GM21367 (cell line): ENCODE measurements at regions not wholly inside any gene's neighbourhood (a gene's known extent, or its start where the extent isn't known, plus 50 kb on each side); places are given as distances from the start of the nearest gene placed in this dataset.
A peak's percentile ranks its signal among the peaks of the same experiment; 100 is the strongest.

ENCODE experiments used
- ATAC-seq: cut with Tn5 transposase; IDR thresholded peaks from one replicate; pipeline ENCODE4 v1.9.1; 2021; ENCODE audit not compliant: unreplicated experiment

GRCh38 chr2:193966590-193966989 is 1690.4 kb upstream of the SLC39A10 start:
- no peak for ATAC-seq

- ATAC-seq: no peak
Measured at GRCh38 chr2:193965263-193965662, 1691.8 kb upstream of the SLC39A10 start.

DNA sequence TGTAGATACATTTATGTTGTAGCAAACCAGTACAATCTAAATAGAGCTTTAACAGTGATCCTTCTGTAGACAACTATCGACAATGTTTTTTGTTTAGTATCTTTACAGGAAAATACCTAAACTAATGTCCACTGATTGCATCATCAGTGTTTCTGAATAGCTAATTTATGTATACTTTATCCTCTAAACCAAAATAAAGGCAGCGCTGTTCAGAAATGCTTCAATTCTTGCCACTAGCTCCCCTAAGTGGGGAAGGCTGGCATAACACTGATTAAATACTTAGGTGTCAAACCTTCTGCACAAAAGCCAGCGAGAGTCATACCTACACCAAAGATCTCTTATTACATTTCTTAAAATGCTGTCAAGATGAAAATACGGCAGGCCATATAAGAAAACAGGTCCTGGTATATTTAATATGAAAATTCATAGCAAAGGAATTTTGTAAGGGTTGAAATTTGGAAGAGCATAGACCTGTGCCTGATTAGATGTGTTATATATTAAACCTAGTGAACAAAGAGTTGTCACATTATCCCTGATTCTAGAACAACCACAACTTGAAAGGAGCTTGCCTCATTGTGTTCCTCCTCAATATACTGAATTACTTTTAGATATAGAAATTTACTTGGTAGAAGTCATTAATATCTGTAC is 1693.4 kb upstream of the SLC39A10 start:
- peak; percentile 75 for ATAC-seq

- no peak for ATAC-seq
Measured at GRCh38 chr2:193946806-193947205, 1710.2 kb upstream of the SLC39A10 start.

DNA sequence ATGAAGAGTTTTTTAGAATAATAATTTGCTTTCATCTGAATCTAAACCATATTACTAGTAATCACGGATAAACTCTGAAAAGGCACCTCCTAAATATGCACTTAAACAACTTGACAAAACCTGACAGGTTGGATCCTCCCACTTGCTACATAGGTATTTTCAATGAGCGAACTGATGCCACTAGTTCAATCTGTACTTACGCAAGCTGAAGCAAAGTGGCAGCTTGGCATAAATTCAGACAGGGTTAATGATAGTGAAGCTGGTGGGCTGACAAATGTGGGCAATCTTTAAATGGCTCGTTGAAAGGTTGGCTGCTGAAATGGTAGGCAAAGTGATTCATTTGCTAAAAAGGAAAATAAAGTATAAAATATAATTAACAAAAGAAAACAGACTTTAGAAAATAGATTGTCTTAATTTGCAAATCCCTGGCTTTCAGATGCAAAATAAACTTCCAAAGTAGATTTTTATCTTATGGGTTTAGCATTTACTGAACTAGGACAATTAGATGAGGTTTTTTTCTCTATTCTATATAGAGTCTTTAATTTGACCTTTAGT is 1713.5 kb upstream of the SLC39A10 start:
- no peak for ATAC-seq

DNA sequence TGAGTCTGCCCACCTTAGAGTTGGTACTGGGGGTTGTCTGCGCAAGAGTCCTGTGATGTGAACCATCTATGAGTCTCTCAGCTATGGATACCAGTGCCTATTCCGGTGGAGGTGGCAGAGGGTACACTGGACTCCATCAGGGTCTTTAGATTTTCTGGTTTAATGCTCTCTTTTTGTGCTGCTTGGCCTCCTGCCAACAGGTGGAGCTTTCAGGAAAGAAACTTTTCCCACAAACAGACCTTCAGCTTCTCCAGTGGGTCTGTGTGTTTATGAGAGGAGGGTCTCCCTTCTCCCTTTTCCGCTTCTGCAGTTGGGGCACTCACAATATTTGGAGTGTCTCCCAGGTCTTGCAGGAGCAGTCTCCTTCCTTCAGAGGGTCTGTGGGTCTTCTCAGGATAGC is 1721.9 kb upstream of the SLC39A10 start:
- no peak for ATAC-seq

DNA sequence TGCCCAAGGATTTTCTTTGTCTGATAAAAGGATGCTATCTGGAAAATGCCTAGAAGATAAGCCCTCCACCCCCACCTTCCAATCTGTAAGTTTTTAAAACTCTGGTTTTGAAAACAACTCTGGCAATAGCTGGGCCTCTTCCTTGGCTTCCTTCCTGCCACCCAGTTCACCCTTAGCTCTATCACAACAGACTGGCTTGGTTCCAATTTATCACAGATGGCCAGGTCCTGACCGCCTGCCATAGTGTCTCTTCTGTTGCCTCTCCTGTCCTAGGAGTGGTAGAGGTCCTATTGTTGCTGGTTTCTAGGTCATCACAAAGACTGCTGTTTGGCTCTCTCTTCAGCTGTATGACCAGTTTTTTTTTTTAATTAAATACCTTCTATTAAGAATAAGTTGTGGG is 1727.9 kb upstream of the SLC39A10 start:
- no peak for ATAC-seq

- no peak for ATAC-seq
Measured at GRCh38 chr2:193907561-193907960, 1712.8 kb upstream of the TMEFF2 start.

- no peak for ATAC-seq
Measured at GRCh38 chr2:193900292-193900691, 1705.6 kb upstream of the TMEFF2 start.

- no peak for ATAC-seq
Measured at GRCh38 chr2:193895226-193895625, 1700.5 kb upstream of the TMEFF2 start.

GRCh38 chr2:193894081-193894480 is 1699.3 kb upstream of the TMEFF2 start:
- no peak for ATAC-seq

- ATAC-seq: no peak
Measured at GRCh38 chr2:193891023-193891422, 1696.3 kb upstream of the TMEFF2 start.

- no peak for ATAC-seq
Measured at GRCh38 chr2:193885419-193885818, 1690.7 kb upstream of the TMEFF2 start.

- ATAC-seq: no peak
Measured at GRCh38 chr2:193883820-193884219, 1689.1 kb upstream of the TMEFF2 start.

DNA sequence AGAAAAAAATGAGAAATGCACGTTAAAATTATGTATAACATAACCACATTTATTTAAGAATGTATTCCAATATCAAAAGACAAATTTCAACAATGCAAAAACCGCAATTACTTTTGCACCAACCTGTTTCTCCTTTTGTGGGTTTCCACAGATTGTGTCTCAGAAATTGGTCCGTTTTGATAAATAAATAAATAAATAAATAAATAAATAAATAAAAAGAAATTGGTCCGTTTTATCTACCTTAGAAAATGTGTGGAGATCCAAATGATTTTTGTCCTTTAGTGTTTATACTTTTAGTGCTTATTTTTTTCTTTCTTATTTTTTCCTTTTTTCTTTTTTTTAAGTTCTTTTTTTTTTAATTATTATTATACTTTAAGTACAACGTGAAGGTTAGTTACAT is 1682.2 kb upstream of the TMEFF2 start:
- no peak for ATAC-seq

DNA sequence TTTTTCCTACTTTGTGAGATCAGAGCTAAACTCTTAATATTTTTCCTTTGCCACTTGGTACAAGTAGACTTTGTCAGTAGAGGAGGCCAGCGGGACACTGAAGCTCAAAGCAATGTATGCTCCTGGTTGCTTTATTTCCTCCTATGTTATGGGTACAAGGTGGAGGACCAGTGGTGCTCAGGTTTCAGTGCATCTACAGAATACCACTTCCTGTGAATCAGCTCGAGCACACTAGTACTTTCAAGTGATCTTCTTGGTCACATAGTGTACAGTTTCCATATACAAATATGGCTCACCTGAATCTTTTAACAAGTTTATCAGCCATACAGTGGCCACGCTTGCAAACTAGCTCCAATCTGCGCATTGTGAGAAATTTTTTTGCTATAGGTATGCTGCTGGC is 1674.8 kb upstream of the TMEFF2 start:
- no peak for ATAC-seq

DNA sequence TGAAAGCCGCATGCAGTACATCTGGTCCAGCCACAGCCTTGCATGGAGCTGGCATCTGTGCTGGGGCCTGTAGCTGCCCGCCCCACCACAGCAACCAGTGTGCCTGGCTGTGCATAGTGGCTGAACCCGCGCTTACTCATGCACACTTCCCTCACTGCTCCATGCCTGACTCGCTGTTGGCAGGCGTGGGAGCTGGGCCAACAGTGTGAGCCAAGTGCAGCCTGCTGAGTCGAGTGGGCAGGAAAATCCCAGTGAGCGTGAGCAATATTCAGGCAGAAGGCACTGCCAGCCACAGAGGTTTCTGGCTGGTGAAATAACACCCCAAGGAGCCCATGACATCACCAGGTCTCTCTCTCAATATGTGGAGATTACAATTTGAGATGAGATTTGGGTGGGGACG is 1674.1 kb upstream of the TMEFF2 start:
- no peak for ATAC-seq

DNA sequence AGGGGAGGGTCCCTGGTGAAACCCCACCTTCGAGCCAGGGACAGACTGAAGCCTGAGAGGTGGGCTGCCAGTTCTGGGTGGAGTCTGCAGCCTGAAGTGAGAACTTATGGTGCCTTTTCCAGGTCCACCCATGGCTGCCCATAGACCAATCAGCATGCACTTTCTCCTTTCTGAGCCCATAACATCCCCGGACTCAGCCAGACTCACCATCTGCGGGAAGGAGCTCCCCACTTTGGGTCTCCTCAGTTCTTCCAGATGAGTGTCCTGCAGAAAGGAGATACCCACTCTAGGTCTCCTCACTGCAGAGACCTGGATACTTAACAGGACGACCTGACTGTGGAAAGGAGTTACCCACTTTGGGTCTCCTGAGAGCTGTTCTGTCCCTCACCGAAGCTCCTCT is 1673.4 kb upstream of the TMEFF2 start:
- ATAC-seq: no peak

DNA sequence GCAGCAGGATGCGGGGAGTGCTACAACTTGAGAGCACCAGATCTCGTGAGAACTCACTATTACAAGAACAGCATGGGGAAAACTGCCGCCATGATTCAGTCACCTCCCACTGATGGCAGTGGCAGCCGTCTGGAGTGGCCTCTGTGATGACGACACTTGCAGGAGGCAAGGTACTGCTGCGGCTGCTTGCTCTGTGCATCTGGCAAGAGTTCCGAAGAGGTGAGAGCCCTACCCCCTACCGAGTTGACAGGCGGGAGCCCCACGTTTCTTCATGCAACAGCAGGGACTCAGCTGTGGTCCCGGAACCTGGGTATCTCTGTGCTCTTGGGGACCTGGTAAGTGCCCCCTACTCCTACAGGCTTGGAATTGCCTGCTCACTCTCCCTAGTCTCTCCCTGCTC is 1672.7 kb upstream of the TMEFF2 start:
- ATAC-seq: no peak

- ATAC-seq: no peak
Measured at GRCh38 chr2:193861557-193861956, 1666.8 kb upstream of the TMEFF2 start.

- no peak for ATAC-seq
Measured at GRCh38 chr2:193847991-193848390, 1653.3 kb upstream of the TMEFF2 start.

DNA sequence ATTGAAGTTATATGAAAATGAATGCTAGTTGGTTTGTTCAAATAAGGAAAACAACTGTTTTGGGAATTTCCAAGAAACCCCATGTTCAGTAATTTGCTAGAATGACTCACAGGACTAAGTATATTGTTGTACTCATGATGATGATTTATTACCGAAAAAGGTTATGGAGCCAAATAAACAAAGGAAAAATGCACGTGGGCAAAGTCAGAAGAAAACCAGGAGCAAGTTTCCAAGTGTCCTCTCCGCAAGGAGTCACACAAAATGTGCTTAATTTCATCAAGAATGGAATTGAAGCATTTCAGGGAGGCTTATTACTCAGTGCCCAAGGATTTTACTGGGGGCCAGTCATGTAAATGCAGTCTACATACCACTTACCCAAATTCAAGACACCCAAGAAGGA is 1652.4 kb upstream of the TMEFF2 start:
- no peak for ATAC-seq

- no peak for ATAC-seq
Measured at GRCh38 chr2:193845604-193846003, 1650.9 kb upstream of the TMEFF2 start.
